WTC11 (cell line): ENCODE measurements at regions not wholly inside any gene's neighbourhood (a gene's known extent, or its start where the extent isn't known, plus 50 kb on each side); places are given as distances from the start of the nearest gene placed in this dataset.
"Not testable (repeated sequence)": the region's sequence is repeated elsewhere in the genome, so short reads cannot be mapped to it uniquely, and the experiment has no call there.

Experiments
- ATAC-seq: fragments of 200-7000 bp; cut with Tn5 transposase; 2 replicates; pipeline ENCODE4 v1.10.0; 2021; ENCODE audit warnings: mild to moderate bottlenecking, moderate library complexity
- CTCF ChIA-PET: fragments of 300-600 bp; sonication (Branson Sonifier 250); formaldehyde crosslinking; loops from one replicate; lab custom pipeline; 2021; ENCODE audit warnings: antibody characterized with exemption; lab: Charles Lee
- POLR2A ChIA-PET: fragments of 350-600 bp; sonication (Branson Sonifier 250); formaldehyde crosslinking; loops from one replicate; lab custom pipeline; 2021; ENCODE audit warnings: antibody characterized with exemption; lab: Charles Lee
- DNase-seq: peaks from one replicate; pipeline ENCODE4 v3.0.0; 2021; ENCODE audit warnings: low spot score
- H3K27ac Mint-ChIP-seq: 2 replicates; pipeline ENCODE4 v1.8.0; 2021; ENCODE audit warnings: mixed read lengths
- H3K27me3 Mint-ChIP-seq: 2 replicates; pipeline ENCODE4 v1.8.0; 2021; ENCODE audit warnings: low read depth, mild to moderate bottlenecking, moderate library complexity, mixed read lengths
- H3K36me3 Mint-ChIP-seq: 2 replicates; pipeline ENCODE4 v1.8.0; 2021; ENCODE audit warnings: mixed read lengths
- H3K4me1 Mint-ChIP-seq: 2 replicates; pipeline ENCODE4 v1.8.0; 2022; ENCODE audit warnings: mixed read lengths
- H3K4me3 Mint-ChIP-seq: 2 replicates; pipeline ENCODE4 v1.8.0; 2021; ENCODE audit warnings: mild to moderate bottlenecking, moderate library complexity, mixed read lengths
- H3K9me3 Mint-ChIP-seq: 2 replicates; pipeline ENCODE4 v1.8.0; 2021; ENCODE audit warnings: mixed read lengths
- CBFB ChIP-seq: sonication (generic); formaldehyde crosslinking; IDR thresholded peaks from 2 replicates; pipeline ENCODE4 v1.8.1; 2022; ENCODE audit warnings: mild to moderate bottlenecking, low read depth, missing genetic modification reagents
- ESRRA ChIP-seq: sonication (generic); formaldehyde crosslinking; IDR thresholded peaks from 2 replicates; pipeline ENCODE4 v1.8.1; 2022; ENCODE audit warnings: mild to moderate bottlenecking, missing genetic modification reagents, borderline replicate concordance
- FOXP4 ChIP-seq: sonication (generic); formaldehyde crosslinking; IDR thresholded peaks from 2 replicates; pipeline ENCODE4 v1.8.0; 2022; ENCODE audit warnings: mild to moderate bottlenecking, missing genetic modification reagents
- GTF2I ChIP-seq: fragments of 250-450 bp; sonication (Bioruptor Pico); conservative IDR thresholded peaks from 2 replicates; pipeline ENCODE4 v1.4.0; 2021; ENCODE audit warnings: mild to moderate bottlenecking
- IRF1 ChIP-seq: sonication (generic); formaldehyde crosslinking; IDR thresholded peaks from 2 replicates; pipeline ENCODE4 v1.8.0; 2023; ENCODE audit warnings: missing genetic modification reagents
- JUN ChIP-seq: sonication (generic); formaldehyde crosslinking; IDR thresholded peaks from 2 replicates; pipeline ENCODE4 v1.8.0; 2023; ENCODE audit warnings: mild to moderate bottlenecking, missing genetic modification reagents
- MAX ChIP-seq: sonication (generic); formaldehyde crosslinking; IDR thresholded peaks from 2 replicates; pipeline ENCODE4 v1.8.0; 2022; ENCODE audit warnings: mild to moderate bottlenecking, missing genetic modification reagents
- NFYB ChIP-seq: sonication (generic); formaldehyde crosslinking; conservative IDR thresholded peaks from 2 replicates; pipeline ENCODE4 v1.8.0; 2022; ENCODE audit warnings: low read depth, missing genetic modification reagents
- NR1H2 ChIP-seq: sonication (generic); formaldehyde crosslinking; IDR thresholded peaks from 2 replicates; pipeline ENCODE4 v1.9.0; 2021; ENCODE audit warnings: mild to moderate bottlenecking, moderate library complexity, missing genetic modification reagents
- RORB ChIP-seq: fragments of 250-450 bp; sonication (Bioruptor Pico); IDR thresholded peaks from 2 replicates; pipeline ENCODE4 v1.9.0; 2021; ENCODE audit warnings: mild to moderate bottlenecking
- SMAD3 ChIP-seq: sonication (generic); formaldehyde crosslinking; IDR thresholded peaks from 2 replicates; pipeline ENCODE4 v1.8.0; 2022; ENCODE audit warnings: missing genetic modification reagents, mild to moderate bottlenecking, borderline replicate concordance
- STAT6 ChIP-seq: sonication (generic); formaldehyde crosslinking; conservative IDR thresholded peaks from 2 replicates; pipeline ENCODE4 v1.8.1; 2023; ENCODE audit warnings: mild to moderate bottlenecking, low read depth, missing genetic modification reagents, moderate library complexity
- ZBTB21 ChIP-seq: sonication (generic); formaldehyde crosslinking; IDR thresholded peaks from 2 replicates; pipeline ENCODE4 v1.8.1; 2023; ENCODE audit warnings: mild to moderate bottlenecking, missing genetic modification reagents, borderline replicate concordance
- ZNF232 ChIP-seq: sonication (generic); formaldehyde crosslinking; IDR thresholded peaks from 2 replicates; pipeline ENCODE4 v1.8.0; 2022; ENCODE audit warnings: mild to moderate bottlenecking, missing genetic modification reagents
- ZNF512 ChIP-seq: sonication (generic); formaldehyde crosslinking; IDR thresholded peaks from 2 replicates; pipeline ENCODE4 v1.8.1; 2022; ENCODE audit warnings: missing genetic modification reagents, borderline replicate concordance
- TF ChIP-seq, protein P1 (sequence below): sonication (generic); formaldehyde crosslinking; IDR thresholded peaks from 2 replicates; pipeline ENCODE4 v1.8.1; 2022; ENCODE audit warnings: mild to moderate bottlenecking, moderate library complexity, missing genetic modification reagents

DNA sequence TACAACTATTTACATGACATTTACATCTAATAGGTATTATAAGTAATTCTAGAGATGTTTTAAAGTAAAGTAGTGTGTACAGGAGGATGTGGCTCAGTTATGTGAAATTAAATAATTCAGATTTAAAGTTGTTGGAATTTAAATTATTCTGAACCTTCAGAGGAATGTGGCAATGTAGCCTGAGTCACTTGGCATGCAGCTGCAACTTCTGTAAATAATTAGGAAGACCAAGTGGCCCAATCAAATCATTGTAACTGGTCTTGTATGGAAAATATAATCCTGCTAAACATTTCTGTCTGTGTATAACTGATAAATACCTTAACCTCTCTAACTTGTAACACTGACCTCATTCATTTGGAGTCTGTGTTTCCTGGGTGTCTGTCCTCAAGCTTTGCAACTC is 828.9 kb downstream of the GLUD2 start:
- TF ChIP-seq GTF2I: no peak
- TF ChIP-seq ZNF232: no peak
- TF ChIP-seq ZNF512 (CRISPR knock-in tag): no peak
- TF ChIP-seq NFYB (CRISPR knock-in tag): no peak
- no peak for TF ChIP-seq MAX (CRISPR knock-in tag)
- TF ChIP-seq ESRRA: no peak
- TF ChIP-seq STAT6 (CRISPR knock-in tag): no peak
- TF ChIP-seq ZBTB21 (CRISPR knock-in tag): no peak
- TF ChIP-seq RORB: no peak
- TF ChIP-seq CBFB (CRISPR knock-in tag): no peak
- no peak for TF ChIP-seq JUN
- TF ChIP-seq SMAD3 (CRISPR knock-in tag): no peak
- TF ChIP-seq, protein P1, sequence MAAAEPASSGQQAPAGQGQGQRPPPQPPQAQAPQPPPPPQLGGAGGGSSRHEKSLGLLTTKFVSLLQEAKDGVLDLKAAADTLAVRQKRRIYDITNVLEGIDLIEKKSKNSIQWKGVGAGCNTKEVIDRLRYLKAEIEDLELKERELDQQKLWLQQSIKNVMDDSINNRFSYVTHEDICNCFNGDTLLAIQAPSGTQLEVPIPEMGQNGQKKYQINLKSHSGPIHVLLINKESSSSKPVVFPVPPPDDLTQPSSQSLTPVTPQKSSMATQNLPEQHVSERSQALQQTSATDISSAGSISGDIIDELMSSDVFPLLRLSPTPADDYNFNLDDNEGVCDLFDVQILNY (CRISPR knock-in tag): no peak
- TF ChIP-seq NR1H2 (CRISPR knock-in tag): no peak
- TF ChIP-seq IRF1 (CRISPR knock-in tag): no peak
- no peak for TF ChIP-seq FOXP4 (CRISPR knock-in tag)
- POLR2A ChIA-PET: no interaction called here
- Mint-ChIP-seq H3K27me3 (no peaks in the 10 kb centered on the region; the same call in 1 of the 2 replicates), H3K4me1 (peaks cover 7% of the 10 kb centered on the region), H3K36me3 (peaks cover 6% of the 10 kb centered on the region; the same call in 1 of the 2 replicates), H3K9me3 (peaks cover 6% of the 10 kb centered on the region; the same call in 1 of the 2 replicates), H3K27ac (no peak overlapping the region), H3K4me3 (no peak overlapping the region)
- CTCF ChIA-PET: no interaction called here
- ATAC-seq (no peak), DNase-seq (no peak)

DNA sequence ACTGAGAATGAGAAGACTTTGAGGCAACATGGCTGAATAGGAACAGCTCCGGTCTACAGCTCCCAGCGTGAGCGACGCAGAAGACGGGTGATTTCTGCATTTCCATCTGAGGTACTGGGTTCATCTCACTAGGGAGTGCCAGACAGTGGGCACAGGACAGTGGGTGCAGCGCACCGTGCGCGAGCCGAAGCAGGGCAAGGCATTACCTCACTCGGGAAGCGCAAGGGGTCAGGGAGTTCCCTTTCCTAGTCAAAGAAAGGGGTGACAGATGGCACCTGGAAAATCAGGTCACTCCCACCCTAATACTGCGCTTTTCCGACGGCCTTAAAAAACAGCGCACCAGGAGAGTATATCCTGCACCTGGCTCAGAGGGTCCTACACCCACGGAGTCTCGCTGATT is 829.9 kb downstream of the GLUD2 start:
- not testable (repeated sequence) for H3K9me3 Mint-ChIP-seq

More for the DNA sequence above, 829.9 kb downstream of the GLUD2 start:
- H3K36me3 Mint-ChIP-seq, H3K27me3 Mint-ChIP-seq, H3K4me3 Mint-ChIP-seq, ATAC-seq, DNase-seq, CTCF ChIA-PET, H3K4me1 Mint-ChIP-seq, POLR2A ChIA-PET, H3K27ac Mint-ChIP-seq: not testable (repeated sequence)
